Transverse colon (tissue), 4 donors: ENCODE measurements at regions not wholly inside any gene's neighbourhood (a gene's known extent, or its start where the extent isn't known, plus 50 kb on each side); places are given as distances from the start of the nearest gene placed in this dataset.

Source experiments
- DNase-seq: peaks from one replicate; pipeline ENCODE4 v3.0.0-alpha.2; 2019
- H3K27ac ChIP-seq, 4 donors: fragments of 200-600 bp; sonication (generic); 2 replicates each; pipeline ENCODE4 v1.5.1; 2016 to 2018; ENCODE audit warnings: inconsistent platforms in 4 of 4
- H3K27me3 ChIP-seq: fragments of 200-600 bp; sonication (generic); 2 replicates; pipeline ENCODE4 v1.5.1; 2017; ENCODE audit warnings: inconsistent platforms
- H3K36me3 ChIP-seq, 4 donors: fragments of 200-600 bp; sonication (generic); 2 replicates each; pipeline ENCODE4 v1.5.1; 2017 to 2019; ENCODE audit warnings: inconsistent platforms in 4 of 4
- H3K4me1 ChIP-seq, 4 donors: fragments of 200-600 bp; sonication (generic); 2 replicates each; pipeline ENCODE4 v1.5.1; 2017 to 2020; ENCODE audit warnings: inconsistent platforms in 4 of 4
- H3K4me3 ChIP-seq, 4 donors: fragments of 200-600 bp; sonication (generic); 1 replicate in 1 of 4; 2 replicates in 3 of 4; pipeline versions ENCODE4 v1.5.1 to v1.6.1; 2017 to 2019; ENCODE audit warnings: inconsistent platforms in 4 of 4
- H3K9me3 ChIP-seq, 2 donors: fragments of 200-600 bp; sonication (generic); 2 replicates each; pipeline ENCODE4 v1.5.1; 2017 to 2019; ENCODE audit warnings: inconsistent platforms in 2 of 2
- EP300 ChIP-seq: sonication (generic); formaldehyde crosslinking; IDR thresholded peaks from one replicate; pipeline ENCODE4 v1.6.1; 2017; ENCODE audit warnings: antibody characterized with exemption, low read depth
- POLR2A ChIP-seq: fragments of 450-650 bp; IDR thresholded peaks from one replicate; pipeline ENCODE4 v1.6.1; 2016; ENCODE audit warnings: antibody characterized with exemption, mild to moderate bottlenecking, moderate library complexity
- POLR2AphosphoS5 ChIP-seq, 3 donors: sonication (generic); formaldehyde crosslinking; IDR thresholded peaks; one replicate each; pipeline ENCODE4 v1.6.1; 2016; ENCODE audit warnings: antibody characterized with exemption in 3 of 3
- WGBS, 2 donors: methylation state at CpG; one replicate each; pipeline ENCODE4 v1.1.5; 2018; ENCODE audit warnings: low coverage in 1 of 2; 5-methylcytosine and 5-hydroxymethylcytosine counted together
- in situ Hi-C, 4 donors: fragments of 200-750 bp; cut with MboI; loops; one replicate each; pipeline versions ENCODE4 v1.15.0 to v1.15.1; 2017; ENCODE audit warnings: low sequenced_read_pairs in 3 of 4, low pct_ligation_motif_present in 1 of 4, low pct_unique_long_range_greater_than_20kb in 1 of 4
- intact Hi-C: fragments of 100-400 bp; cut with DNase I; formaldehyde crosslinking; loops from one replicate; pipeline ENCODE4 v1.15.1; 2023; ENCODE audit warnings: low total_unique reads
- TF ChIP-seq, protein P1 (sequence below), 5 experiments: fragments of 200-600 bp in 3 of 5; fragments of 450-650 bp in 2 of 5; sonication (generic) in 3 of 5; IDR thresholded peaks; 1 replicate in 2 of 5; 2 replicates in 3 of 5; pipeline ENCODE4 v1.5.1; 2016 to 2017; ENCODE audit warnings: antibody characterized with exemption in 5 of 5, inconsistent platforms in 3 of 5, mild to moderate bottlenecking in 2 of 5, moderate library complexity in 1 of 5

- Histone ChIP-seq H3K4me1 (peaks cover 0 to 10% (median 3%) of the 10 kb centered on the region in 4 donors), H3K4me3 (no peak overlapping the region), H3K27ac (no peak overlapping the region), H3K36me3 (no peaks in the 10 kb centered on the region), H3K27me3 (peaks cover 21% of the 10 kb centered on the region), H3K9me3 (no peaks in the 10 kb centered on the region)
- no peak for DNase-seq
- intact Hi-C loops (loop anchor here (10.0 kb wide), 1 partner anchor 195 kb away; no protein-coding TSS in a partner anchor), in situ Hi-C loops (loop anchor here in 1 of 4 donors (25.0 kb wide), 1 partner anchor 148 kb away; no protein-coding TSS in a partner anchor)
- no peak for TF ChIP-seq EP300
- 95% methylated on average over 10 of the region's 10 CpGs; no CpG with 5 or more reads in 1 of the 2 donors for WGBS, 2 donors
Observed at GRCh38 chr21:41639336-41639735, 127.5 kb downstream of the RIPK4 start.

DNA sequence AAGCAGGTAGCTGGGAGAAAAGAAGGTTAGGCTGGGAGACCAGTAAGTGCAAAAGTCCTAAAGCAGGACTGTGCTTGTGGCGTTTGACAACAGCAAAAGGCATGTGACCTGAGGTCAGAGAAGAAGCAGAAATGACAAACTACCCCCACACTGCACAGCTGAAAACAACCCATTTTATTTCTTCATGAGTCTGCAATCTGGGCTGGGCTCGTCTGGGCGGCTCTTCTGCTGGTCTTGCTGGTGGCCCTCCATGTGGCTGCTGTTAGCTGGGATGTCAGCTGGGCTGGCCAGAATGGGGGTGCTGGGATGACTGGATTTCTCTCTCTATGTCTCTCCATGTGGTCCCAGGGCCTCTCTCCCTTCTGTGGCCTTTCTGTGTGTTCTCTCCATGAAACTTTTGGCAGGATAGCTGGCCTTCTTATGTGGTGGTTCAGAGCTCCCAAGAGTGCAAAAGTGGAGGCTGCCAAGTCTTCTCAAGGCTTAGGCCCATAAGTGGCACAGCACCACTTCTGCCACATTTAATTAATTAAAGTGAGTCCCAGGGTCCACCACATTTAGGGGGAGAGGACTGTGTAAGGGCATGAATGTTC is 128.6 kb downstream of the RIPK4 start:
- no peak overlapping the region for H3K4me3 ChIP-seq
- H3K36me3 ChIP-seq, result no peaks in the 10 kb centered on the region
- in situ Hi-C loops, result loop anchor here in 1 of 4 donors (25.0 kb wide), 1 partner anchor 149 kb away; no protein-coding TSS in a partner anchor
- no peak overlapping the region for H3K27ac ChIP-seq
- no peak for DNase-seq
- TF ChIP-seq EP300 (no peak), POLR2A (no peak), POLR2AphosphoS5 (IDR thresholded peaks at IDR 0.05) (no peak)
- TF ChIP-seq, protein P1, sequence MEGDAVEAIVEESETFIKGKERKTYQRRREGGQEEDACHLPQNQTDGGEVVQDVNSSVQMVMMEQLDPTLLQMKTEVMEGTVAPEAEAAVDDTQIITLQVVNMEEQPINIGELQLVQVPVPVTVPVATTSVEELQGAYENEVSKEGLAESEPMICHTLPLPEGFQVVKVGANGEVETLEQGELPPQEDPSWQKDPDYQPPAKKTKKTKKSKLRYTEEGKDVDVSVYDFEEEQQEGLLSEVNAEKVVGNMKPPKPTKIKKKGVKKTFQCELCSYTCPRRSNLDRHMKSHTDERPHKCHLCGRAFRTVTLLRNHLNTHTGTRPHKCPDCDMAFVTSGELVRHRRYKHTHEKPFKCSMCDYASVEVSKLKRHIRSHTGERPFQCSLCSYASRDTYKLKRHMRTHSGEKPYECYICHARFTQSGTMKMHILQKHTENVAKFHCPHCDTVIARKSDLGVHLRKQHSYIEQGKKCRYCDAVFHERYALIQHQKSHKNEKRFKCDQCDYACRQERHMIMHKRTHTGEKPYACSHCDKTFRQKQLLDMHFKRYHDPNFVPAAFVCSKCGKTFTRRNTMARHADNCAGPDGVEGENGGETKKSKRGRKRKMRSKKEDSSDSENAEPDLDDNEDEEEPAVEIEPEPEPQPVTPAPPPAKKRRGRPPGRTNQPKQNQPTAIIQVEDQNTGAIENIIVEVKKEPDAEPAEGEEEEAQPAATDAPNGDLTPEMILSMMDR (IDR thresholded peaks at IDR 0.05), result no peak
- whole genome bisulfite sequencing, 2 donors, result 77 to 90% methylated on average over 3 of the region's 3 CpGs
- peaks cover 0 to 6% (median 3%) of the 10 kb centered on the region in 4 donors for H3K4me1 ChIP-seq
- H3K27me3 ChIP-seq, result peaks cover 21% of the 10 kb centered on the region
- H3K9me3 ChIP-seq, result no peaks in the 10 kb centered on the region
- intact Hi-C loops, result loop anchor here (10.0 kb wide), 1 partner anchor 193 kb away; no protein-coding TSS in a partner anchor

DNA sequence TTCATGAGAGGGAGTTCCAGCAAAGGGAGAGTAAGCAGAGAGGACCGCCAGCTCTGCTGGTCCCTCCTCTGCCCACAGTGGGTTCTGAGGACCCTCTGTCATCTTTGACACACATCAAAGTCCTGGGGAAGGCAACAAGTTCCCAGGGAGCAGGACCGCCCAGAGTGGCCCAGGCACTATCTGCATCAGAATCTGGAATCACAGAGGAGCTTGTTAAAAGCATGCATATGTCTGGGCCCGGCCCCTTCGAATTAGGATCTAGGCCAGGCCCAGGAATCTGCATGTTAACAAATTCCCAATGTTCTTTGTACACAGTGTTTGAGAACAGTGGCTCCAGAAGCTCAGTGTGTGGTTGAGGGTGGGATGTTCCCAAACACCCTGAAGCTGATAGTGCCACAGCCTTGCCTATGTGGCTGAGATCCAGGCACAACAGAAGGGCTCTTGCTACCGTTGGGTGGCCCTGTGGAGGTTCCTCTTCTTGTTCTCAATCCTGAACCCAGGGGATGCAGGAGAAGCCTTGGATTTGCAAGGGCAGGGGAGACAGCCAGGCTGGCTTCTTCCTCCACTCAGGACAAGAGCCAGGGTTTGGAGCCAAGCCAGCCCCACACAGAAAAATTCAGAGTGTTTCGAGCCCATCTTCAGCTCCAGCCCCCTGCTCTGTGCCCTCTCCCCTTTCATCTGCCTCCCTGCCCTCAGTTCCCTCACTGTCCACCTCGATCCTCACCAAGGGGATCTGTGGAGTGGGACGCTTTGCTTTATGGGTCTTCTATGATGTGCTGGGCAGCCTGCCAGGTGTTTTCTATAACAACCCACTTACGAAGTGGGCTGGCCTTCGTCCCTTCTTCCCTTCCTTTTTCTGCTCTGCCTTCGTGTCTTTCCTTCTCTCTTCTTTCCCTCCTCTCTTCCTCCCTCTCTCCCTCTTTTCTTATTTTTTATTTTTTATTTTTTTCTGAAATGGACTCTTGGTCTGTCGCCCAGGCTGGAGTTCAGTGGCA is 129.0 kb upstream of the TMPRSS2 start:
- H3K4me1 ChIP-seq, result peaks cover 0 to 6% (median 2%) of the 10 kb centered on the region in 4 donors
- peaks cover 12% of the 10 kb centered on the region for H3K27me3 ChIP-seq
- intact Hi-C loops (loop anchor here (10.0 kb wide), 1 partner anchor 192 kb away; no protein-coding TSS in a partner anchor), in situ Hi-C loops (loop anchor here in 1 of 4 donors (25.0 kb wide), 1 partner anchor 150 kb away; no protein-coding TSS in a partner anchor)
- no peak overlapping the region for H3K27ac ChIP-seq
- H3K9me3 ChIP-seq, result no peaks in the 10 kb centered on the region
- DNase-seq, result no peak
- H3K36me3 ChIP-seq, result no peaks in the 10 kb centered on the region
- H3K4me3 ChIP-seq, result no peak overlapping the region
- TF ChIP-seq EP300, result no peak
- TF ChIP-seq POLR2A, result no peak
- TF ChIP-seq, protein P1 (IDR thresholded peaks at IDR 0.05), result no peak
- no peak for TF ChIP-seq POLR2AphosphoS5 (IDR thresholded peaks at IDR 0.05)
- 45 to 72% methylated on average over 5 to 12 of the region's 12 CpGs for WGBS, 2 donors

- Histone ChIP-seq H3K36me3 (no peaks in the 10 kb centered on the region), H3K9me3 (no peaks in the 10 kb centered on the region), H3K4me1 (peaks cover 0 to 10% (median 2%) of the 10 kb centered on the region in 4 donors), H3K4me3 (no peak overlapping the region), H3K27ac (no peak overlapping the region), H3K27me3 (peaks cover 4% of the 10 kb centered on the region)
- TF ChIP-seq POLR2A, result no peak
- intact Hi-C loops (loop anchor here (10.0 kb wide), 1 partner anchor 191 kb away; no protein-coding TSS in a partner anchor), in situ Hi-C loops (loop anchor here in 1 of 4 donors (25.0 kb wide), 1 partner anchor 151 kb away; no protein-coding TSS in a partner anchor)
- DNase-seq, result no peak
Observed at GRCh38 chr21:41635874-41636273, 127.9 kb upstream of the TMPRSS2 start.
